HEK293 (cell line): ENCODE measurements at regions not wholly inside any gene's neighbourhood (a gene's known extent, or its start where the extent isn't known, plus 50 kb on each side); places are given as distances from the start of the nearest gene placed in this dataset.

ENCODE experiments used
- HOXC10 ChIP-seq: sonication (generic); formaldehyde crosslinking; IDR thresholded peaks from 2 replicates; pipeline ENCODE4 v1.8.1; 2023; ENCODE audit warnings: mild to moderate bottlenecking, missing genetic modification reagents
- KLF16 ChIP-seq: fragments of 450-650 bp; formaldehyde crosslinking; IDR thresholded peaks from 2 replicates; pipeline ENCODE4 v1.5.1; 2017; ENCODE audit warnings: missing biosample characterization, missing genetic modification characterization
- MZF1 ChIP-seq: fragments of 450-650 bp; formaldehyde crosslinking; IDR thresholded peaks from 2 replicates; pipeline ENCODE4 v1.5.1; 2017; ENCODE audit warnings: missing biosample characterization, missing genetic modification characterization, borderline replicate concordance
- PRDM10 ChIP-seq: fragments of 450-650 bp; formaldehyde crosslinking; IDR thresholded peaks from 2 replicates; pipeline ENCODE4 v1.5.1; 2016; ENCODE audit warnings: missing biosample characterization, missing genetic modification characterization
- PRDM6 ChIP-seq: fragments of 450-650 bp; formaldehyde crosslinking; IDR thresholded peaks from 2 replicates; pipeline ENCODE4 v1.5.1; 2017; ENCODE audit warnings: missing biosample characterization, missing genetic modification characterization
- SETDB1 ChIP-seq: IDR thresholded peaks from one replicate; pipeline ENCODE4 v1.6.1; 2017; ENCODE audit warnings: mild to moderate bottlenecking, low read length, moderate library complexity, mixed read lengths; ENCODE audit not compliant: insufficient read length
- SP3 ChIP-seq: fragments of 450-650 bp; formaldehyde crosslinking; IDR thresholded peaks from 2 replicates; pipeline ENCODE4 v1.5.1; 2016; ENCODE audit warnings: missing biosample characterization, missing genetic modification characterization
- TCF7L2 ChIP-seq: IDR thresholded peaks from 2 replicates; pipeline ENCODE4 v1.6.1; 2011; ENCODE audit warnings: low read depth, mild to moderate bottlenecking, inconsistent platforms, low read length, moderate library complexity, borderline replicate concordance
- TRIM28 ChIP-seq: IDR thresholded peaks from 2 replicates; pipeline ENCODE4 v1.6.1; 2011; ENCODE audit warnings: low read length, control low read depth, borderline replicate concordance
- ZBTB6 ChIP-seq: fragments of 450-650 bp; formaldehyde crosslinking; IDR thresholded peaks from 2 replicates; pipeline ENCODE4 v1.5.1; 2017; ENCODE audit warnings: missing biosample characterization, missing genetic modification characterization
- ZBTB7A ChIP-seq: fragments of 450-650 bp; formaldehyde crosslinking; IDR thresholded peaks from 2 replicates; pipeline ENCODE4 v1.5.1; 2016; ENCODE audit warnings: low read depth, missing biosample characterization, missing genetic modification characterization
- ZEB2 ChIP-seq: fragments of 450-650 bp; formaldehyde crosslinking; IDR thresholded peaks from 2 replicates; pipeline ENCODE4 v1.5.1; 2016; ENCODE audit warnings: missing biosample characterization, missing genetic modification characterization
- ZNF112 ChIP-seq: fragments of 450-650 bp; formaldehyde crosslinking; IDR thresholded peaks from 2 replicates; pipeline ENCODE4 v1.5.0; 2017; ENCODE audit warnings: missing biosample characterization, missing genetic modification characterization
- ZNF121 ChIP-seq: fragments of 450-650 bp; formaldehyde crosslinking; IDR thresholded peaks from 2 replicates; pipeline ENCODE4 v1.5.1; 2016; ENCODE audit warnings: missing biosample characterization, missing genetic modification characterization
- ZNF174 ChIP-seq: fragments of 450-650 bp; formaldehyde crosslinking; IDR thresholded peaks from 2 replicates; pipeline ENCODE4 v1.5.0; 2017; ENCODE audit warnings: missing biosample characterization, mild to moderate bottlenecking, missing genetic modification characterization
- ZNF221 ChIP-seq: fragments of 450-650 bp; formaldehyde crosslinking; IDR thresholded peaks from 2 replicates; pipeline ENCODE4 v1.5.1; 2017; ENCODE audit warnings: missing biosample characterization, missing genetic modification characterization, borderline replicate concordance
- ZNF302 ChIP-seq: fragments of 450-650 bp; formaldehyde crosslinking; IDR thresholded peaks from 2 replicates; pipeline ENCODE4 v1.5.1; 2016; ENCODE audit warnings: missing biosample characterization, missing genetic modification characterization, low read depth
- ZNF324 ChIP-seq: fragments of 450-650 bp; formaldehyde crosslinking; IDR thresholded peaks from 2 replicates; pipeline ENCODE4 v1.5.1; 2016; ENCODE audit warnings: missing biosample characterization, missing genetic modification characterization
- ZNF488 ChIP-seq: fragments of 450-650 bp; formaldehyde crosslinking; IDR thresholded peaks from 2 replicates; pipeline ENCODE4 v1.5.1; 2016; ENCODE audit warnings: missing biosample characterization, missing genetic modification characterization
- ZNF623 ChIP-seq: fragments of 450-650 bp; formaldehyde crosslinking; IDR thresholded peaks from 2 replicates; pipeline ENCODE4 v1.5.1; 2016; ENCODE audit warnings: missing biosample characterization, missing genetic modification characterization
- ZNF629 ChIP-seq: fragments of 450-650 bp; formaldehyde crosslinking; IDR thresholded peaks from 2 replicates; pipeline ENCODE4 v1.5.1; 2017; ENCODE audit warnings: missing biosample characterization, missing genetic modification characterization
- ZNF645 ChIP-seq: fragments of 450-650 bp; formaldehyde crosslinking; IDR thresholded peaks from 2 replicates; pipeline ENCODE4; 2016; ENCODE audit warnings: missing biosample characterization, missing genetic modification characterization
- ZNF664 ChIP-seq: fragments of 450-650 bp; formaldehyde crosslinking; IDR thresholded peaks from 2 replicates; pipeline ENCODE4 v1.5.1; 2016; ENCODE audit warnings: missing biosample characterization, missing genetic modification characterization
- ZNF704 ChIP-seq: fragments of 450-650 bp; formaldehyde crosslinking; IDR thresholded peaks from 2 replicates; pipeline ENCODE4 v1.5.1; 2016; ENCODE audit warnings: missing biosample characterization, missing genetic modification characterization
- ZNF768 ChIP-seq: fragments of 450-650 bp; formaldehyde crosslinking; IDR thresholded peaks from 2 replicates; pipeline ENCODE4 v1.5.1; 2018; ENCODE audit warnings: missing biosample characterization, mild to moderate bottlenecking, missing genetic modification characterization
- ZSCAN23 ChIP-seq: fragments of 450-650 bp; formaldehyde crosslinking; IDR thresholded peaks from 2 replicates; pipeline ENCODE4 v1.5.1; 2016; ENCODE audit warnings: missing biosample characterization, missing genetic modification characterization
- TF ChIP-seq, protein P1 (sequence below): fragments of 450-650 bp; formaldehyde crosslinking; IDR thresholded peaks from 2 replicates; pipeline ENCODE4 v1.5.1; 2016; ENCODE audit warnings: missing biosample characterization, missing genetic modification characterization, borderline replicate concordance

DNA sequence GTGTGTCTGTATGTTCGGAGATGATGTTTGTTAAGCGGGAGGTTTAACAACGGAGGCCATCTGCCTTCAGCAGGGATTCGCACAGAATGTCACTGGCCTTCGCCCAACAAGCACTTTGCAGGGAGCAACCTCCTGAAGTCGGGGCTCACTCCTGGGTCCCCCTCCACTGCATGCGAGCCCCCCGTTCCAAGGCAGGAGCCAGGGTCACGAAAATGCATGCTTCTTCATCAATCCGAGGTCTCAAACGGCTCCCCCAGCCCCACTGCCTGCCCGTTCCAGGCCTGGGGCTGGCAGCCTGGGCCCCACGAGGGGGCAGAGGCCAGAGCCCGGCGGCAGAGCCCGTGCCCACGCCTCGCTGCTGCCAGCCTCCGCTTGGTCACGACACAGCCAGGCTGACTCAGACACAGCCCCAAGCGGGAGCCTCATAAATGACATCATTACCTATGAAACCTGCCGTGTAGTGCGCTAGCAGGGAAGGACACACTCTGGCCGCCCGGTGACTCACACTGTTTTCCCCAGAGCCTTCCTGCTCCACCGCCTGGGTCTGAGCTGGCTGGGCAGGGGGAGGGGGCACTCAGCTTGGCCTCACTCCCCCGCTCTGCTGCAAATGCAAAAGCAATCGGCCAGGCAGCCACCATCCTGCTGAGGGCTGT lies 169.5 kb upstream of the RTL1 start (continued):
- TF ChIP-seq ZNF488 (tag by site-specific recombination) (no peak), ZNF302 (tag by site-specific recombination) (no peak), ZNF221 (tag by site-specific recombination) (no peak), ZNF768 (tag by site-specific recombination) (no peak), PRDM10 (tag by site-specific recombination) (peak; percentile 73), ZNF629 (tag by site-specific recombination) (peak; percentile 98), TCF7L2 (no peak), ZNF623 (tag by site-specific recombination) (no peak), ZNF704 (tag by site-specific recombination) (no peak), ZNF174 (no peak), ZNF121 (tag by site-specific recombination) (no peak), ZSCAN23 (tag by site-specific recombination) (0 out of 2 replicates have a peak, but pooled peaks have one; percentile 59), MZF1 (tag by site-specific recombination) (no peak), ZNF645 (no peak), TRIM28 (peak; percentile 53), ZEB2 (tag by site-specific recombination) (peak; percentile 99), ZNF324 (tag by site-specific recombination) (peak; percentile 42; the same call in 1 of the 2 replicates), KLF16 (tag by site-specific recombination) (peak; percentile 59; the same call in 1 of the 2 replicates), ZBTB6 (tag by site-specific recombination) (peak; percentile 86), ZNF664 (tag by site-specific recombination) (no peak), SP3 (peak; percentile 23; the same call in 1 of the 2 replicates), PRDM6 (tag by site-specific recombination) (no peak), ZNF112 (no peak), ZBTB7A (tag by site-specific recombination) (0 out of 2 replicates have a peak, but pooled peaks have one; percentile 26), HOXC10 (CRISPR knock-in tag) (no peak), SETDB1 (no peak)
- TF ChIP-seq, protein P1, sequence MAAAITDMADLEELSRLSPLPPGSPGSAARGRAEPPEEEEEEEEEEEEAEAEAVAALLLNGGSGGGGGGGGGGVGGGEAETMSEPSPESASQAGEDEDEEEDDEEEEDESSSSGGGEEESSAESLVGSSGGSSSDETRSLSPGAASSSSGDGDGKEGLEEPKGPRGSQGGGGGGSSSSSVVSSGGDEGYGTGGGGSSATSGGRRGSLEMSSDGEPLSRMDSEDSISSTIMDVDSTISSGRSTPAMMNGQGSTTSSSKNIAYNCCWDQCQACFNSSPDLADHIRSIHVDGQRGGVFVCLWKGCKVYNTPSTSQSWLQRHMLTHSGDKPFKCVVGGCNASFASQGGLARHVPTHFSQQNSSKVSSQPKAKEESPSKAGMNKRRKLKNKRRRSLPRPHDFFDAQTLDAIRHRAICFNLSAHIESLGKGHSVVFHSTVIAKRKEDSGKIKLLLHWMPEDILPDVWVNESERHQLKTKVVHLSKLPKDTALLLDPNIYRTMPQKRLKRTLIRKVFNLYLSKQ (tag by site-specific recombination) = no peak
